ENCODE measurements at regions not wholly inside any gene's neighbourhood (a gene's known extent, or its start where the extent isn't known, plus 50 kb on each side); places are given as distances from the start of the nearest gene placed in this dataset.

GRCh38 chr15:57785959-57786358 is 79.4 kb downstream of the POLR2M start:
- Histone ChIP-seq H3F3A (ENCODE audit: low read depth) (no peaks in the 10 kb centered on the region), H4K20me1 (ENCODE audit: insufficient read depth, low read length, poor library complexity, severe bottlenecking) (no peaks in the 10 kb centered on the region), H3K27me3 (ENCODE audit: insufficient read depth, low read length, poor library complexity, severe bottlenecking) (peaks cover 99% of the 10 kb centered on the region), H3K9ac (ENCODE audit: low read depth, low read length, poor library complexity, severe bottlenecking) (no peak overlapping the region), H3K9me2 (replicated peaks; ENCODE audit: low read depth, low read length) (no peaks in the 10 kb centered on the region), H3K36me3 (ENCODE audit: insufficient read depth, low read length) (no peaks in the 10 kb centered on the region), H2AFZ (ENCODE audit: low read length) (no peak overlapping the region), H3K79me2 (ENCODE audit: insufficient read depth, low read length) (no peaks in the 10 kb centered on the region), H3K9me3 (ENCODE audit: insufficient read depth, low read depth, low read length) (no peaks in the 10 kb centered on the region), H3K4me1 (ENCODE audit: insufficient read depth, low read length, poor library complexity, severe bottlenecking) (no peaks in the 10 kb centered on the region), H3K4me3 (ENCODE audit: low read length, poor library complexity, severe bottlenecking) (no peak overlapping the region), H3K4me2 (ENCODE audit: low read depth, low read length, poor library complexity, severe bottlenecking) (no peak overlapping the region)
- TF ChIP-seq EZH2phosphoT487 (IDR thresholded peaks at IDR 0.05; ENCODE audit: borderline replicate concordance): no peak
- no peak for TF ChIP-seq CTCF (conservative IDR thresholded peaks at IDR 0.05; ENCODE audit: low read length)

- Histone ChIP-seq H3K4me1 (ENCODE audit: insufficient read depth, low read length, poor library complexity, severe bottlenecking) (no peaks in the 10 kb centered on the region), H3K4me2 (ENCODE audit: low read depth, low read length, poor library complexity, severe bottlenecking) (no peak overlapping the region), H3K9me3 (ENCODE audit: insufficient read depth, low read depth, low read length) (no peaks in the 10 kb centered on the region), H4K20me1 (ENCODE audit: insufficient read depth, low read length, poor library complexity, severe bottlenecking) (no peaks in the 10 kb centered on the region), H3K36me3 (ENCODE audit: insufficient read depth, low read length) (no peaks in the 10 kb centered on the region), H3K9me2 (replicated peaks; ENCODE audit: low read depth, low read length) (no peaks in the 10 kb centered on the region), H2AFZ (ENCODE audit: low read length) (no peak overlapping the region), H3K9ac (ENCODE audit: low read depth, low read length, poor library complexity, severe bottlenecking) (no peak overlapping the region), H3F3A (ENCODE audit: low read depth) (no peaks in the 10 kb centered on the region), H3K27me3 (ENCODE audit: insufficient read depth, low read length, poor library complexity, severe bottlenecking) (peaks cover 98% of the 10 kb centered on the region), H3K4me3 (ENCODE audit: low read length, poor library complexity, severe bottlenecking) (no peak overlapping the region), H3K79me2 (ENCODE audit: insufficient read depth, low read length) (no peaks in the 10 kb centered on the region)
- TF ChIP-seq CTCF (conservative IDR thresholded peaks at IDR 0.05; ENCODE audit: low read length) (no peak), EZH2phosphoT487 (IDR thresholded peaks at IDR 0.05; ENCODE audit: borderline replicate concordance) (no peak)
Observed at GRCh38 chr15:57789225-57789624, 82.7 kb downstream of the POLR2M start.

- no peak overlapping the region for H3K4me3 ChIP-seq (ENCODE audit: low read length, poor library complexity, severe bottlenecking)
- H3K9ac ChIP-seq (ENCODE audit: low read depth, low read length, poor library complexity, severe bottlenecking): no peak overlapping the region
- no peaks in the 10 kb centered on the region for H4K20me1 ChIP-seq (ENCODE audit: insufficient read depth, low read length, poor library complexity, severe bottlenecking)
- H3K4me1 ChIP-seq (ENCODE audit: insufficient read depth, low read length, poor library complexity, severe bottlenecking): no peaks in the 10 kb centered on the region
- H2AFZ ChIP-seq (ENCODE audit: low read length): no peak overlapping the region
- H3K4me2 ChIP-seq (ENCODE audit: low read depth, low read length, poor library complexity, severe bottlenecking): no peak overlapping the region
- H3K36me3 ChIP-seq (ENCODE audit: insufficient read depth, low read length): no peaks in the 10 kb centered on the region
- no peak for TF ChIP-seq CTCF (conservative IDR thresholded peaks at IDR 0.05; ENCODE audit: low read length)
- no peak for TF ChIP-seq EZH2phosphoT487 (IDR thresholded peaks at IDR 0.05; ENCODE audit: borderline replicate concordance)
- no peaks in the 10 kb centered on the region for H3K9me2 ChIP-seq (replicated peaks; ENCODE audit: low read depth, low read length)
- H3K27me3 ChIP-seq (ENCODE audit: insufficient read depth, low read length, poor library complexity, severe bottlenecking): peaks cover 62% of the 10 kb centered on the region
- no peaks in the 10 kb centered on the region for H3K79me2 ChIP-seq (ENCODE audit: insufficient read depth, low read length)
- no peaks in the 10 kb centered on the region for H3F3A ChIP-seq (ENCODE audit: low read depth)
- no peaks in the 10 kb centered on the region for H3K9me3 ChIP-seq (ENCODE audit: insufficient read depth, low read depth, low read length)
Observed at GRCh38 chr15:57792724-57793449, 86.4 kb downstream of the POLR2M start.

Data from Loucy (cell line).